MCF 10A (cell line): ENCODE measurements at regions not wholly inside any gene's neighbourhood (a gene's known extent, or its start where the extent isn't known, plus 50 kb on each side); places are given as distances from the start of the nearest gene placed in this dataset.

ENCODE experiments used
- BruUV-seq: library from RNA; stranded (reverse); fragments of 400-500 nt; replicated peaks from 2 replicates; lab custom pipeline; 2021; lab: Mats Ljungman, UMichigan
- CTCF ChIA-PET: fragments of 300-600 bp; sonication (Branson Sonifier 250); formaldehyde crosslinking; extraction: SDS; loops from one replicate; lab custom pipeline; 2021; ENCODE audit warnings: antibody characterized with exemption, inconsistent platforms; lab: Yijun Ruan, JAX
- POLR2A ChIA-PET: fragments of 300-600, 350-650 bp; sonication (Branson Sonifier 250); formaldehyde crosslinking; extraction: SDS; loops from one replicate; lab custom pipeline; 2020; ENCODE audit warnings: antibody characterized with exemption, inconsistent platforms; lab: Yijun Ruan, JAX
- DNase-seq: peaks from one replicate; pipeline ENCODE4 v3.0.0-alpha.2; 2018; ENCODE audit not compliant: unreplicated experiment
- H3K27ac Mint-ChIP-seq: one replicate; pipeline ENCODE4 v1.8.0; 2022; ENCODE audit warnings: mild to moderate bottlenecking, low read depth, mixed read lengths; ENCODE audit not compliant: unreplicated experiment
- H3K27me3 Mint-ChIP-seq: one replicate; pipeline ENCODE4 v1.8.0; 2022; ENCODE audit warnings: mixed read lengths; ENCODE audit not compliant: insufficient read depth, unreplicated experiment
- H3K36me3 Mint-ChIP-seq: one replicate; pipeline ENCODE4 v1.8.0; 2022; ENCODE audit warnings: mild to moderate bottlenecking, moderate library complexity, mixed read lengths; ENCODE audit not compliant: insufficient read depth, unreplicated experiment
- H3K4me1 Mint-ChIP-seq: one replicate; pipeline ENCODE4 v1.8.0; 2022; ENCODE audit warnings: mixed read lengths; ENCODE audit not compliant: insufficient read depth, unreplicated experiment
- H3K4me3 Mint-ChIP-seq: one replicate; pipeline ENCODE4 v1.8.0; 2022; ENCODE audit warnings: mild to moderate bottlenecking, moderate library complexity, mixed read lengths; ENCODE audit not compliant: unreplicated experiment
- H3K9me3 Mint-ChIP-seq: one replicate; pipeline ENCODE4 v1.8.0; 2022; ENCODE audit warnings: mixed read lengths; ENCODE audit not compliant: unreplicated experiment
- intact Hi-C: fragments of 100-400 bp; cut with micrococcal nuclease; formaldehyde crosslinking; loops from 2 replicates; pipeline ENCODE4 v1.14.1; 2022
- TF ChIP-seq, protein P1 (sequence below): fragments of 200-600 bp; IDR thresholded peaks from one replicate; pipeline ENCODE4 v1.8.0; 2022; ENCODE audit warnings: antibody characterized with exemption, mild to moderate bottlenecking; ENCODE audit not compliant: unreplicated experiment

DNA sequence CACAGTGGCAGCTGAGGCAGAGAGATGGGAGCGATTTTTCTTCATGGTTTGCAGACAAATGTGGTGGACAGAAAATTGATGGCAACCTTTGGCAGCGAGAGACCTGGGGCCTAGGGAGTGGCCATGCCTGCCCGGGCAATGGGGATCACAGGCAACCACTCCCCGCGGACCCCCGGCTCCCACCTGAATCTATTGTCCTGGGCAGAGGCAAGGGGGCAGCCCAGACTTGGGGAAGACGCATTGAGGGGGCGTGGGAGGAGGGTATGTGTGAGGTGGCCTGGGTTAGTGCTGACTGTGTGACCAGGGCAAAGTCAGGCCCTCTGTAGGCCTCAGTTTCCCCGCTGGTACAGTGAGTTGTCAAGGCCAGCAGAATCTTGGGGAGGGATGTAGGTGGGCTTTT is 53.6 kb upstream of the BLCAP start:
- no TSS peak for BruUV-seq
- peaks cover 92% of the 10 kb centered on the region for H3K27me3 Mint-ChIP-seq
- ChIA-PET POLR2A (no interaction called here), CTCF (interaction anchor here (0.6 to 3.9 kb wide), 3 partner anchors 16 to 1287 kb away, joined by 3 to 12 read pairs (median 3); no protein-coding TSS in a partner anchor)
- peaks cover 7% of the 10 kb centered on the region for H3K36me3 Mint-ChIP-seq
- no peak overlapping the region for H3K4me3 Mint-ChIP-seq
- TF ChIP-seq, protein P1, sequence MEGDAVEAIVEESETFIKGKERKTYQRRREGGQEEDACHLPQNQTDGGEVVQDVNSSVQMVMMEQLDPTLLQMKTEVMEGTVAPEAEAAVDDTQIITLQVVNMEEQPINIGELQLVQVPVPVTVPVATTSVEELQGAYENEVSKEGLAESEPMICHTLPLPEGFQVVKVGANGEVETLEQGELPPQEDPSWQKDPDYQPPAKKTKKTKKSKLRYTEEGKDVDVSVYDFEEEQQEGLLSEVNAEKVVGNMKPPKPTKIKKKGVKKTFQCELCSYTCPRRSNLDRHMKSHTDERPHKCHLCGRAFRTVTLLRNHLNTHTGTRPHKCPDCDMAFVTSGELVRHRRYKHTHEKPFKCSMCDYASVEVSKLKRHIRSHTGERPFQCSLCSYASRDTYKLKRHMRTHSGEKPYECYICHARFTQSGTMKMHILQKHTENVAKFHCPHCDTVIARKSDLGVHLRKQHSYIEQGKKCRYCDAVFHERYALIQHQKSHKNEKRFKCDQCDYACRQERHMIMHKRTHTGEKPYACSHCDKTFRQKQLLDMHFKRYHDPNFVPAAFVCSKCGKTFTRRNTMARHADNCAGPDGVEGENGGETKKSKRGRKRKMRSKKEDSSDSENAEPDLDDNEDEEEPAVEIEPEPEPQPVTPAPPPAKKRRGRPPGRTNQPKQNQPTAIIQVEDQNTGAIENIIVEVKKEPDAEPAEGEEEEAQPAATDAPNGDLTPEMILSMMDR, result no peak
- peaks cover 8% of the 10 kb centered on the region for H3K9me3 Mint-ChIP-seq
- intact Hi-C loops, result no loop called here
- DNase-seq, result no peak
- H3K4me1 Mint-ChIP-seq, result no peaks in the 10 kb centered on the region
- no peak overlapping the region for H3K27ac Mint-ChIP-seq

DNA sequence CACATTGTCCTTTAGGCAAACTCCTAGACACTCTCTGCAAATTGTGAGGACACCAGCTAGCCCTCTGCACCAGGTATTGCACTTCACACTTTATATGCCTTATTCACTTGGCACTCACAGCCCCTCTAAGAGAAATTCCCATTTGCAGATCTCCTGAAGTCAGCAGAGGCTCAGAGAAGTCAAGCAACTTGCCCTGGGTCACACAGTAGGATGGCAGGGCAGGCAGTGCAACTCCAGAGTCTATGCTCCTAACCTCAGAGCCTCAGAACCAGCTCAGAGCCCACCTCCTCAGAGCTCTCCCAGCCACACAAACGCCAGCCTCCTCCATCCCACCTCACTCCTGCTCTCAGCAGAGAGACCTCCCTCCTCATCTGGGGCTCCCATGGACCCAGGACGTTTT is 52.4 kb upstream of the BLCAP start:
- Mint-ChIP-seq H3K9me3 (no peaks in the 10 kb centered on the region), H3K27me3 (peaks cover 86% of the 10 kb centered on the region), H3K36me3 (peaks cover 7% of the 10 kb centered on the region), H3K27ac (no peak overlapping the region), H3K4me3 (no peak overlapping the region), H3K4me1 (no peaks in the 10 kb centered on the region)
- TF ChIP-seq, protein P1, result no peak
- intact Hi-C loops, result no loop called here
- BruUV-seq, result no TSS peak
- DNase-seq, result no peak
- POLR2A ChIA-PET, result interaction anchor here (0.6 kb wide), 1 partner anchor 388 kb away, joined by 5 read pairs; no protein-coding TSS in a partner anchor
- CTCF ChIA-PET, result interaction anchor here (0.6 to 3.9 kb wide), 2 partner anchors 10 to 15 kb away, joined by 3 to 12 read pairs; no protein-coding TSS in a partner anchor

DNA sequence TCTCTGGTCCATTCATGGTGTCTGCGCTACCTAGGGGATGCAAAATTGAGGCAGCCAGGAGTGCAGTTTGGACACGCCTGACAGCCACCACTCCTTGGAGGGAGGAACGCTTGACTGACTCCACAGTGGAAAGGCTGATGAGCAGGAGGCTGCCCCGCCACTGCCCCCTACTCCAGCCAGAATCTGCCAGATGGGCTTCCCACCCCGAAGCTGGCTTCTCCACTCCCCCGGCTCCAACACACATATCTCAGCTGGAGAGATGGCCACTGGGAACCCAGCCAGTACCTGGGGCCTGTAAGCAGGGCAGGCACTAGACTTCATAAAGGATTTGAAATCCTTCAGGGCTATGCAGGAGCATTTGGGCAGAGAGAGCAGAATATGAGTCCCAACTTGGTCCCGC is 51.4 kb upstream of the BLCAP start:
- ChIA-PET CTCF (interaction anchor here (0.6 to 3.9 kb wide), 2 partner anchors 14 to 153 kb away, joined by 3 to 12 read pairs; no protein-coding TSS in a partner anchor), POLR2A (no interaction called here)
- Mint-ChIP-seq H3K36me3 (peaks cover 7% of the 10 kb centered on the region), H3K27ac (no peak overlapping the region), H3K27me3 (peaks cover 76% of the 10 kb centered on the region), H3K4me1 (no peaks in the 10 kb centered on the region), H3K9me3 (no peaks in the 10 kb centered on the region), H3K4me3 (no peak overlapping the region)
- BruUV-seq, result no TSS peak
- DNase-seq, result no peak
- TF ChIP-seq, protein P1, result no peak
- intact Hi-C loops, result no loop called here

DNA sequence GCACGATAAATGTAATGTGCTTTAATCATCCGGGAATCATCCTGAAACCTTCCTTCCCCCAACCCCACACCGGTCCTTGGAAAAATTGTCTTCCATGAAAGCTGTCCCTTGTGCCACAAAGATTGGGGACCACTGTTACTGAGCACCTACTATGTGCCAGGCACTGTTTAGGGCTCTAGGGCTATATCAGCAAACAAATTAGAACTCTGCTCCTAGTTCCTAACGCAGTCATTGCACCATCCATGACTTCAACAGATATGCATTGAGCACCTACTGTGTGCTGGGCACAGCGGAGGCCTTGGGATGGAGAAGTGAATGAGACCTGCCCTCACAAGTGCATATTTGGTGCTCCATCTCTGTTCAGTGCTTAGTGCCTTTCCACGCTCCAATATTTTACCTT is 50.3 kb upstream of the BLCAP start:
- Mint-ChIP-seq H3K4me3 (no peak overlapping the region), H3K36me3 (peaks cover 7% of the 10 kb centered on the region), H3K27me3 (peaks cover 69% of the 10 kb centered on the region), H3K27ac (no peak overlapping the region), H3K4me1 (no peaks in the 10 kb centered on the region), H3K9me3 (no peaks in the 10 kb centered on the region)
- no TSS peak for BruUV-seq
- ChIA-PET POLR2A (interaction anchor here (0.6 kb wide), 1 partner anchor 62 kb away, joined by 3 read pairs; no protein-coding TSS in a partner anchor), CTCF (interaction anchor here (0.6 to 3.9 kb wide), 2 partner anchors 13 to 136 kb away, joined by 3 to 12 read pairs; no protein-coding TSS in a partner anchor)
- intact Hi-C loops, result no loop called here
- TF ChIP-seq, protein P1, result no peak
- no peak for DNase-seq
